ENCODE measurements at regions not wholly inside any gene's neighbourhood (a gene's known extent, or its start where the extent isn't known, plus 50 kb on each side); places are given as distances from the start of the nearest gene placed in this dataset.
A peak's percentile ranks its signal among the peaks of the same experiment; 100 is the strongest.

DNA sequence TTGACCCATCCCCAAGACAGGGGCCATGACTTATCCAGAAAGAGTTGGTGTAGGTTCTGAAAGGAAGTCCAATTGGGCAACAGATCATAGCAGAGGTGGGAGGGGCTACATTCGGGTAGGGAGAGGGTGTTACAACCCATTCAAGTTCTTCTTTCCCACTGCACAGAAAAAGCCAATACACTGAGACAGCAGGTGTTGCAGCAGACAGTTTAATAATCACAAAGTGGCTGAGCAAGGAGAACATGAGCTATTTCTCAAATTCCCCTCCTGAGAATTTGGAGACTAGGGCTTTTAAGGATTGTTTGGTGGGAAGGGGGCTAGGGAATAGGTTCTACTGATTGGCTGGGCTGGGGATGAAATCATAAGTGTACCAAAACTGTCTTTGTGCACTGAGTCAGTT is 328.4 kb upstream of the POU3F1 start:
- DNase-seq, result no peak

DNA sequence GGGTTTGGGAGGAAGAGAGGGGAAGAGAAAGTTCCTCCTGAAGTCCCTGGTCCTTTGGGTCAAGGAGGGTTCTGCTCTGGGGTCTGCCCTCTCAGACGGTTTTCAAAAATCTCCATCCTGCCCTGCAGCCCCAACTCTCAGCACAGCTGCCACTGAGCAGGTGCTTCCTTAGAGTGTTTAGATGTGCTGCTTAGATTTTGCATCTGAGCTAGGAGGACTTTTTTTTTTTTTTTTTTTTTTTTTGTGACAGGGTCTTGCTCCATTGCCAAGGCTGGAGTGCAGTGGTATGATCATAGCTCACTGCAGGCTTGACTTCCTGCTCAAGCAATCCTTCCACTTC is 324.9 kb upstream of the POU3F1 start:
- no peak for DNase-seq

DNA sequence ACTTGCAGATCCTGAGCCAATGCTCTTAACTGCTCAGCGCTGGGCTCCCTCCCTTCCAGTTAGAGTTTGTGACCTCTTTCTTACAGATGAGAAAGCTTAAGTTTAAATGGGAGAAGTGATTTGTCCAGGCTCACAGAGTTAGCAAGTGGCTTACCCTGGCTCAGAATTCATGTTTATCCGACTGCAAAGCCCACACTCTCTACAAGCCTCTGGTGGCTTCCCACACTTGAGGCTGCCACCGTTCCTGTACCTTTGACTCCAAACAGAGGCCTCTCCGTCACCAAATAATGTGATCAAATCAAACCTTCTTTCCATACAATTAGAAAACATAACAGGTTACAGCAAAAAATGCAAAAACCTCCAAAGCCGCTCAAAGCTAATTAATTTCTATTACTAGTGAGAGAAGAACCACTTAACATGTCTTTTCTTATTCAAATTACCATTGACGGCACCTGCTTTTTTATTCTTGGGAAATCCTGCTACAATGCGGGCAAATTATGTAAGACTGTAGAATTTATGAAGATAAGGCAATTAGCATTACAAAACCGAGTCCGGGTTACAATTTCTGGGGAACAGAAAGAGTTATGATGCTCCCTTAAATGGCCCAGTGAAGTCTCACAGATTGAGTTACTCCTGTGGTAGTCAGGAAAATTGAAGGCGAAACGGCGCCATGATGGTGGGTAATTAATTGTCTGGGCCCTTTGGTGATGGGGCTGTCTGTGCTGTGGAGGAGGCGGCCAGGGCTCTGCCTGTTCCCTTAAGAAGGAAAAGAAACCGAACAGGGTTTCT is 324.3 kb upstream of the POU3F1 start:
- no peak for DNase-seq

DNA sequence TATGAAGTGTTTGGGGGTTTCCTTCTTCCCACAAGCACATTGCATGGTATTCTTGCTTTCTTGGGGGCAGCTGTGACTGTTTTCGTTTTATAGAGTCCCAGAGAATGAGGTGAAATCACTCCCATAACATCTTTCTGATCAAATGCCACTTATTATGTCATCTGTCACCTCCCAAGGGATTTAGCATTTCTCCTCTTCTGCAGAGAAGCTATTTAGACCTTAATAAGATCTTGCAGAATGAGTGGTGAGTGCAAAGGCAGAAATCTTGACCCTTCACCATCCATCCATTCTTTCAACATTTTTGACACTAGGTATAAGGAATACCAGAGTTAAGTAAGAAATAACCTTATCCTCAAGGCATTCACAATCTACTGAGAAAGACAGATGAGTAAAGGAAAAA is 318.6 kb upstream of the POU3F1 start:
- no peak for DNase-seq

DNA sequence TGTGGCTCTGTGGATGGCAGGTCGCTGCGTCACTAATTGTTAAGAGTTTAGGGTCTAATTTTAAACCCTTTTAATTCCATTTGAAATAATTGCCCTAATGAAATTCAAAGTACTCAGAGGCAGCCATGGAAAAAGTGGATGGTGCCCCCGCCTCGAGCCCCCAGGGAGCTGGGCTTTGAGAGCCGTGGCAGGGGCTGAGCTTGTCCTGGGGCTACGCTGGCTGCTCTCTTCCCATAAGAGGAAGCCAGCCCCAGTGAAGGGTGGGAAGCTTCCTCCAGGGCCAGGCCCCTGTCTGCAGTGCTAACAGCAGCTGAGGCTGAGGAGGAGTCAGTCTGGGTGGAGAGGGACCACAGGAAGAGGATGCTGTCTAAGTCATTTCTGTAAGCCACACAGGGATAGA is 315.0 kb upstream of the POU3F1 start:
- peak; percentile 54 for DNase-seq

DNA sequence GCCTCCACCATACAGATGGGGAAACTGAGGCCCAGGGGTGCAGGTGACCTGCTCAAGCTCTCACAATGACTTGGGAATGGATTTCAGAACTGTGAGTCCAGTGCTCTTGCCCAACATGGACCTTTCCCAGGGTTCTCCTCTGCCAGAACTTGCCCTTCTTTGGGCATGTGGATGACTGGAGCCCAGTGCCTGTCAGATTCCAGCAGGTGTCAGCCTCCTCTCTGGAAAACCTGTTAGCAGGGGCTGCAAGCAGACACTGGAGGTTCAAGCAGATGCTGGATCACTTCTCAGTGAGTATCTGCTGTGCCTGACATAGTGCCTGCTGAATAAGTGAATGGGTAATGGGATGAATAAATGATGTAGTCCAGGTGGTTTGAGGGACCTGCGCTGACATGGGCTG is 314.2 kb upstream of the POU3F1 start:
- DNase-seq, result peak; percentile 31

DNA sequence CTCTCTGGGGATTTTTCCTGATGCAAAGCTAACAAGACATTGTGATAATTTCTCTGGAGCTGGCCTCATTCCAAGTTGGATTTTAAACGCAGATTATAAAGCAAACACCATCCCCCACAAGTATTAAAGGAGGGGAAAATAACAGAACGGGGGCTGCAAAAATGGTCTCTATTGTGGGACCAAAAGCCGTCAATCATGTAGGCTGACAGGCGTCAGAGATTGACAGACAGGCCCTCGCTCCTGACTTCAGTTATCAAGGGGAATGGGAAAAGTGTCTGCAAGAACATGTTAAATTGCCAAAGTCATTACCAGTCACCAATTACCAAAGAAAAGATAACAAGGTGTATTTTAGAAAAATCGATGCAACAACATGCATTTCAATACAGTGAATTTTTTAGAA is 307.4 kb upstream of the POU3F1 start:
- peak; percentile 59 for DNase-seq

DNA sequence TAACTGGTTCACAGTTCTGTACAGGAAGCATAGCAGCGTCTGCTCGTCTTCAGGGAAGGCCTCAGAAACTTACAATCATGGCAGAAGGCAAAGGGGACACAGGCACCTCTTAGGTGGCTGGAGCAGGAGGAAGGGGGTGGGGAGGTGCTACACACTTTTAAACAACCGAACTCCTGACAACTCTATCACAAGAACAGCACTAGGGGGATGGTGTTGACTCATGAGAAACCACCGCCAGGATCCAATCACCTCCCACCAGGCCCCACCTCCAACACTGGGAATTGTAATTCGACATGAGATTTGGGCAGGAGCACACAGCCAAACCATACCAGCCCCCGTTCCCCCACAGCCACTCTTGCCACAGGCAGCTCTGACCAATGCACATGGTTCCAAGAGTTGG is 306.3 kb upstream of the POU3F1 start:
- DNase-seq, result no peak

GRCh38 chr1:38347446-38348175 is 301.0 kb upstream of the POU3F1 start:
- DNase-seq, result no peak

DNA sequence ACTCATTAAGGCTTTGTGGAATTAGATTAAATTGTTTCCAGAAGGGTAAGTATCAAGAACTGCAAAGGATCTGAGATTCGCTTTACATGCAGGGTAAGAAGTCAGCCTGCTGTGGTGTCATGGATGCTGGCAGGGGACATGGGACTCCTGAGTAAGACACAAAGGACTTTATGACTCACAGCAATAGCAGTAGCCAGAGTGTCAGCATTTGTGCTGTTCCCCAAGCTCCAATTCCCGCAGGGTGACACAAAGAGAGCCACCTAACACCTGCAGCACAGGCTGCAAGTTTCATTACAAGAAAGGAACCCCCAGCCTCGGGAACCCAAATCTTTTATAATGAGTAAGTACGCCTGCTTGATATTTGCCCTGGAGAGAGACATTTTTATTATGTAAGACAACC is 298.1 kb upstream of the POU3F1 start:
- DNase-seq, result no peak

DNA sequence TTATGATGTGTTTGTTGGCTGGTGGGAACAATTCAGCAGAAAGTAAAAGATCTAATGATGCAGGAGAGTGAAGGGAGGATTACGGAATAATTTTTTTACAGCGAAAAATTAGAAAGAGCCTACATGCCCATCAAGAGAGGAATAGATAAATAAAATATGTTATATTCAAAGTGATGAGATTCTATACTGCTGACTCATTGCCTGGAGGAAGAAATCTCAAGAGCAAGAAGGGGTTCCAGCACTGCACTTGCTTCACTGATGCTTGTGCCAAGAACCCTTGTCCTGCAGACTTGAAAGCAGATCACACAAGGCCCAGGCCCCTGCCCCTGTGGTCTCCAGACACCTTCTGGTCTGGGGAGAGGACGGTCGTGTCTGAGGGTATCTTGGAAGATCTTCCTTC is 295.1 kb upstream of the POU3F1 start:
- no peak for DNase-seq

DNA sequence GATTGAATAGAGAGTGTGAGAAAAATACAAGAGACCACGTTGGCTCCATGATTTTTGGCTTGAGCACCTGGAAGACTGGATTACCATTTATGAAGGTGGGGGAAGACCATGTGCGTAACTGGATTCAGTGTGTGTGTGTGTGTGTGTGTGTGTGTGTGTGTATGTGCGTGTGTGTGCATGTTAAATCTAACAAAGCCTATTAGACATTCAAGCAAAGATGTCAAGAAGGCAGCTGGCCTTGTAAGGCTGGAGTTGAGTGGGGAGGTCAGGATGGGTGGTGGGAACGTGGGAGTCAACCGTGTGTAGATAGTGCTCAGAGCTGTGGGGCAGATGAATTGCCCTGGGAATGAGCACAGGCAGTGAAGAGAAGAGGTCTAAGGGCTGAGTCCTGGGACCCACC is 293.8 kb upstream of the POU3F1 start:
- DNase-seq, result no peak

DNA sequence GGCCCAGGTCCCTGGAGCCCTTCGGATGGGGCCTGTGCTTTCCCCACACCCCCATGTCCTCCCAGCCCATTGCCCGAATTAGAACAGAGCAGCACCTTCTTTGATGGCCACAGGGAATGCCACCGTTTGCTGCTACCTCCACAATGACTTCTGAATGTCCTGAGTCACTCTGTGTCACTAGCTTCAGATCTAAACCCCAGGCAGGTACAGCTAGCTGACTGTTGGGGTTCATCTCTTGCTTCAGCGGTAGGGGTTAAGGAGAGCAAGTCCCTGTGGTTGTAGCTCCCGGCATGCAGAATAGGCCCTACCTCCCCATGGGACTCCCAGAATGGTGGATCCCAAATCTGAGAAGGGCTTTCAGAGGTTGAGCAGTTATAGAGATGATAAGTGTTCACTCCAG is 291.1 kb upstream of the POU3F1 start:
- DNase-seq, result no peak

DNA sequence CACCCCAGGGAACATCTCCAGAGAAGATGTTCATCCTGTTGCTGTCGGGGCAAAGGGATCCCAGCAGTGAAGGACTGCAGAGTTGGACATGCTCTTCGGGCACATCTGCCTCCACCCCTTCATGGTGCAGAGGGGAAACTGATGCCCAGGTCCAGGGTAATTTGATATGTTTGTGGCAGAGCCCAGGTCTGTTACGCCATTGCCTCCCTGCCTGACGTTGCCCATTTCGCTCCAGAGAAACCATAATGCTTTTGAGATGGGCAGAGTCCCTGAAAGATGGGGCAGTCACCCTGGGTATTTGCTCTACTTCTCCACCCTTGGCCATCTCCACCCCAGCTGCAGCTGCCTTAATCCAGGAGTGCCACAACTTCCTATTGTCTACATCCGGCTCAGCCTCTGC is 290.4 kb upstream of the POU3F1 start:
- DNase-seq, result no peak

DNA sequence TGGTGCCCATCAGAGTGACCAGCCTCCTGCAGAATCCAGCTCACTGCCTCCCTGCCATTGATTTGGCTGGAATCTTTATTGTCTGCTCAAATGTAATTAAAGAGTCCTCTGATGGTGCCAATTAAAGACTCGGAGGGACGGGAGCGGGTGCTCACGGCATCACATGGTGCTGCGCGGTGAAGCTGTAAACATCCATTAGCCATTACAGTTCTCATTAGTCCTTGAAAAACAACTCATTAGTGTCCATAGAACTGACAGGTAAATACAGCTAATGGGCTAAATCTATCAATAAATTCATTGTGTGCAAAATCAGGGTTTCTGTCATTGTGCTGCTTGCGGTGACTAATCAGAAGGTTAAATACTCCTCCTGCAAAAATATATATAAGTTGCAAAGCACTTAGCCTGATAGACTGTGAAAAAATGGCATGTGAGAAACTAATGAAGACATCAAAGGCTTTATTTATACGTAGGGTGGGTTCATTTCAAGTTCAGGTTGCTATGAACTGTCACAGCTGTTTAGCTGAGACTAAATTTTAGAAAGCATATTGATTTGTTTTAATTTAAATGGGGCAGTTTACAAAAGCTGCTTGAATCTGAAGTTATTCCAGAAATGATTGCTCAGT is 289.8 kb upstream of the POU3F1 start:
- DNase-seq, result no peak

DNA sequence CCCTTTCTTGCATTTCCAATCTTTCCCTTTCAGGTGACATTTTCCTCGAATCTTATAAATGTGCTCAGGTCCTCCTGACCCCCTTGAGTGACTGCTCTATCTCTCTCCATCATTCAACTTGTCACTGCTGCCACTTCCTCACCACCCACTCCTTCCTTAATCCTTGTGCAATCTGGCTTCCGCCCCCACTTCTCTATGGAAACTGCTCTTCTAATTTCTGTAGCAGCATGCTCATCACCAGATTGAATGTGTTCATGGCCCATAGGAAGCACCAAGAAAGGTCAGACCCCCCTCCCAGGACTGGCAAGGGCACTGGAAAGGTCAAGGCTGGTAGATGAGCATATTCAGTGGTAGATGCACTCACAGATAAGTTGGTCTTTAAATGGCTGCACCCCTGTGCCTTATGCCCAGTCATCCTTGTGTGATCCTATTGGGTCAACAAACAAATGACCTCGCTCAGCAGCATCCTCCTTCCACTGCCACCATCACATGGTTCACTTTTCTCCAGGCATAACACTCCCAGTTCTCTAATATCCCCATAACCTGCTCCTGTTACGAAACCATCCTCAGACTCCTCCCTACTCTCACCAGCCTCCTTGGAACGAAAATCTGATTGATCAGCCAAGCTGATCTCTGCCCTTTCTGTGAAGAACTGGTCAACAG is 288.5 kb upstream of the POU3F1 start:
- peak; percentile 21 for DNase-seq

DNA sequence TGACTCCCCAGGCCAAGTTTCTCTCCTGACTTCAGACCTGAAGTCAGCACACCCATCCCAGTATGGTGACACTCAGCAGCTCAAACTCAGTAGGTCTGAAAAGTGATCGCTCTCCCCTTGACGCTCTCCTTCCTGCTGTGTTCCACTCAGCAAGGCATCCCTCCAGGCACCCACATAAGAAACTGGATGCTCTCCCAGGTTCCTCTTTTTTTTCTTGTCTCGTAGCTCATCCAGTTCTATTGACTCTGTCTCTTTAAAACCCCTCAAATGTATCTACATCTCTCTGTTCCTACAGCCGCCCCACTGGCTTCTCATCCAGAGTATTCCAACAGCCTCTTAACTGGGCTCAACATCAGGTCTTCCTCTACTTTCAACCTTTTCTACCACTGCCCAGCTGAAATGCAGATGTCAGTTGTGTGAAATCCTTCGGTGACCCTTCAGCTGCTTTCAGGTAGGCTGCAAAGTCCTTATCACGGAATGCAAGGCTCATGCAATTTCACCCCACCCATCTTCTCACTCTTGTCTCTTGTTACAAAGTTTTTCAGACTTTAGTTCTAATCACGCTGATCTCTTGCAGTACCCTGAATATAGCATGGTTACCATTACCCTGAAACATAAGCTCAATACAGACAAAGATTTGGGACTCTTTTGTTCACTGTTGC is 286.2 kb upstream of the POU3F1 start:
- no peak for DNase-seq

DNA sequence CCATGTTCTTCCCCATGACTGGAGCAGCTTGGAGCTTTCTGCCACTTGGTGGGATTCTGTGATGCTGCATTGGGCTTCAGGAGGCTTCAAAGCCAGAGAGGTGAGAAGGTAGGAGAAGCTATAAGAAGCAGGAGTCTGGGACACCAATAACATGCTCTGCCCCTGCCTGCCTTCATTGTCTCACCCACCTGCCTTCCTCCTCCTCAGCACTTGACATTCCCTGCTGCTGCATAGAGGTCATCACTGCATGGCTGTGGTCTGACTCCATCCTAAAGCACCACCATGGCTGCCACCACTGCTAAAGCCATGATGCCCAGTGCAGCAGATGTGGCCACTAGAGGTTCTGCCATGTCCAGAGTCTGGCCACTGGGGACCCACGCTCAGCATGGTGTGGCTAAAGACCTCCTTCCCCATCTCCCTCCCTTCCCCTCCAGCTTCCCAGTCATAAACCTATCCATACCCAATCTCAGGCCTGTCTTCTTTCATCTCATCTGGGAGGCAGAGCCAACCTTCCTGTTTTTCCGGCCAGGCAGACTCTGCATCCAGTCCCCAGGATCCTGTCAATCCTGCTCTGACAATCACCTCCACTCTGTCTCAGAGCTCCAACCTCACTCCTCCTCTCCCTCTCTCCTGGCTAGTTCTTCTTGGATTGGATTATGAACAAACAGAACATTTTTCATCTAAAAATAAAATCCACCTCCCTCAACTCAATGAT is 285.1 kb upstream of the POU3F1 start:
- DNase-seq, result no peak

DNA sequence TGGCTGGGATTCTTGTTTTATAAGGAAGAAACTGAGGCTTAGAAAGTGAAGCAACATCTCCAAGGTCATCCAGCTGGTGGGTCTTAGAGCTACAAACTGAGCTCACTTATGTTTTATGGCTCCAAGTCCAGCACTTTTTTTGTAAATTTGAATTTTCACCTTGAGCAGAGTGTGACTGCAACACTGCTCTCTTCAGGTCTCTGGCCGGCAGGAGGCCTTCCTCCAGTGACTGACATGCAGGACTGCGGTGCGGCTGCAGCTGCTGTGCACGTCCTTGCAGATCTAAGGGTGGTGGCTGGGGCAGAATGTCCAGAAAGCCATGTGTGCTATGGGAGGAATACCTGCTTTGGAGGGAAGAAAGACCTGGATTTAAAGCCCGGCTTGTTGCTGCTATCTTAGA is 284.2 kb upstream of the POU3F1 start:
- no peak for DNase-seq

DNA sequence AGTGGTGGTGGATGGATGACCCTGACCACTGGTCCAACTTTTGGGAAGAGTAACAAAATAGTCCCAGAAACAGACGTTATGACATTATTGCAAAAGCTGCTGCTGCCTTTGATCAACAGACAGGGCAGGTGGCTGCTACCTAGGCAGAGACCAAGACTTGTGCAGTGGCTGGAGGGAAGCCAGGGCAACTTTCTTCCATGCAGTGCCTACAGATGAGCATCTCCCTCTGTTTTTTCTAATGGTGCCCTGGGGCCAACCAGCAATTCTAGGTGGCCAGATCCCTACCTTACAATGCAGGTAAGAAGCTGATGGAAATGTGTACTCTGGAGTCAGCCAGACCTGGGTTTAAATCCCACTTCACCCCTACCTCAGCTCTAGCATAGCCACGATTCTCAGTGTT is 283.1 kb upstream of the POU3F1 start:
- DNase-seq, result no peak

DNA sequence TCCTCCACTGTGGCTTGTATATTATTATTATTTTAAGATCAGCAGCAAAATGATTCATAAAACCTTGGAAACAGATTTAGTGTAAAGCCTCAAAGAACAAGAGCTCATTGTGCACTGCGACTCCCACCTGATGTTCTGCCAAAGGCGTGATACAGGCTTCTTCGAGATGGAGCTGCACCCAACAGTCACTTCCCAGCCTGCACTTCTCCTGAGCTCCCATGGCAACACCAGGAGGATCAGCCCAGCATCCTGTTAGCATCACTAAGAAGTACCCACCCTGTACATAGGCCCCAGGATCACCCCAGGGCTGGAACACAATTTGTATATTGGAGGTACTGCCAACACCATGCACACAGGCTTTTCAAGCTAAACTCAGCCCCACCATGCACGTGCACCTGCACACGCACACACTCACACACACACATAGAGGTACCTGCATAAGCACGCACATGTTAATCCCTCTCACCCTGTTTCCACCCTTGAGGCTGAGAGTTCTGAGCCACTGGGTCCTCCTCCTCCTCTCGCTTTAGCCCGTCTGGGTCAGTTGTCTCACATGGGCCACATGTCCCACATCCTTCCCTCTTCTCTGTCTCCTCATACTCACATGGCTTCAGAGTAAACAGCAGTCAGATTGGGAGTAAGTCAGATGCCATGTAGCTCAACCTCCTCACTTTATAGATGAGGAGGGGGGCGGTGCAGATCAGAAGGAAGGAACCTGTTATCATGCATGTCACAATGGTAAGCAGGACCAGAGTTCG is 281.9 kb upstream of the POU3F1 start:
- no peak for DNase-seq

GRCh38 chr1:38327559-38327973 is 281.0 kb upstream of the POU3F1 start:
- no peak for DNase-seq

Measured in NCI-H82 (cell line).